Stimulated activated CD8-positive, alpha-beta memory T cell treated with anti-CD3 and anti-CD28 coated beads, Interleukin-12 subunit alpha, Interleukin-12 subunit beta, amount 100 ng/mL, for 1 hour (primary cell): ENCODE measurements at regions not wholly inside any gene's neighbourhood (a gene's known extent, or its start where the extent isn't known, plus 50 kb on each side); places are given as distances from the start of the nearest gene placed in this dataset.

Experiments
- DNase-seq: peaks from one replicate; pipeline ENCODE4 v3.0.0-alpha.2; 2020; ENCODE audit warnings: low read depth

- no peak for DNase-seq
Observed at GRCh38 chrX:4243759-4244158, 530.3 kb upstream of the PRKX start.

GRCh38 chrX:4240541-4241194 lies 527.2 kb upstream of the PRKX start:
- DNase-seq: no peak

- no peak for DNase-seq
Observed at GRCh38 chrX:4239650-4240540, 526.4 kb upstream of the PRKX start.

GRCh38 chrX:4238916-4239315 lies 525.5 kb upstream of the PRKX start:
- no peak for DNase-seq

GRCh38 chrX:4225086-4225485 lies 511.6 kb upstream of the PRKX start:
- no peak for DNase-seq

GRCh38 chrX:4206941-4207340 lies 493.5 kb upstream of the PRKX start:
- no peak for DNase-seq

- DNase-seq: no peak
Observed at GRCh38 chrX:4197971-4198370, 484.5 kb upstream of the PRKX start.

GRCh38 chrX:4193500-4194155 lies 480.2 kb upstream of the PRKX start:
- DNase-seq: no peak

- DNase-seq: no peak
Observed at GRCh38 chrX:4186331-4186730, 472.9 kb upstream of the PRKX start.

- no peak for DNase-seq
Observed at GRCh38 chrX:4185086-4185485, 471.6 kb upstream of the PRKX start.

- no peak for DNase-seq
Observed at GRCh38 chrX:4182408-4182806, 469.0 kb upstream of the PRKX start.

- no peak for DNase-seq
Observed at GRCh38 chrX:4181782-4182407, 468.4 kb upstream of the PRKX start.

GRCh38 chrX:4179031-4179430 lies 465.6 kb upstream of the PRKX start:
- no peak for DNase-seq

- no peak for DNase-seq
Observed at GRCh38 chrX:4175221-4175620, 461.8 kb upstream of the PRKX start.

GRCh38 chrX:4173743-4174142 lies 460.3 kb upstream of the PRKX start:
- no peak for DNase-seq

GRCh38 chrX:4151798-4152197 lies 438.3 kb upstream of the PRKX start:
- DNase-seq: no peak

- DNase-seq: no peak
Observed at GRCh38 chrX:4150259-4150658, 436.8 kb upstream of the PRKX start.

- no peak for DNase-seq
Observed at GRCh38 chrX:4129626-4130025, 416.2 kb upstream of the PRKX start.

- no peak for DNase-seq
Observed at GRCh38 chrX:4118666-4119530, 405.4 kb upstream of the PRKX start.

- no peak for DNase-seq
Observed at GRCh38 chrX:4110964-4111363, 397.5 kb upstream of the PRKX start.

GRCh38 chrX:4094926-4095325 lies 381.5 kb upstream of the PRKX start:
- no peak for DNase-seq
